ENCODE measurements at regions not wholly inside any gene's neighbourhood (a gene's known extent, or its start where the extent isn't known, plus 50 kb on each side); places are given as distances from the start of the nearest gene placed in this dataset.

- no peaks in the 10 kb centered on the region for H3K36me3 Mint-ChIP-seq
- Histone ChIP-seq H3K27me3 (ENCODE audit: control insufficient read depth in 2 of 2, insufficient read depth in 2 of 2, low read length in 2 of 2) (no peaks in the 10 kb centered on the region), H3K4me1 (ENCODE audit: control insufficient read depth in 1 of 2, insufficient read depth in 2 of 2, low read length in 2 of 2) (no peaks in the 10 kb centered on the region), H3K4me2 (replicated peaks; ENCODE audit: extremely low read depth, low read length, poor library complexity, severe bottlenecking) (no peak overlapping the region), H3K79me2 (ENCODE audit: insufficient read depth, low read length) (no peaks in the 10 kb centered on the region), H3K36me3 (replicated peaks in 1 of 2; ENCODE audit: control insufficient read depth in 1 of 2, insufficient read depth in 2 of 2, low read length in 2 of 2) (no peaks in the 10 kb centered on the region), H3K4me3 (replicated peaks in 1 of 3; ENCODE audit: low read depth in 2 of 3, low read length in 3 of 3) (no peak overlapping the region), H3K9ac (ENCODE audit: insufficient read depth, low read length, poor library complexity, severe bottlenecking) (no peak overlapping the region), H3K9me3 (replicated peaks in 1 of 2; ENCODE audit: control insufficient read depth in 1 of 2, insufficient read depth in 1 of 2, low read length in 2 of 2) (no peaks in the 10 kb centered on the region), H2AFZ (ENCODE audit: insufficient read depth, low read depth, low read length, poor library complexity, severe bottlenecking) (no peak overlapping the region), H3K27ac (ENCODE audit: low read depth in 1 of 2, low read length in 2 of 2) (no peak overlapping the region), H4K20me1 (ENCODE audit: insufficient read depth, low read length) (no peaks in the 10 kb centered on the region)
- no peak overlapping the region for H3K4me3 Mint-ChIP-seq
- intact Hi-C loops (cut with micrococcal nuclease): no loop called here
- DNase-seq: no peak
- H3K9me3 Mint-ChIP-seq: peaks cover 0 to 1% (median 0%) of the 10 kb centered on the region in 7 donors
- no peaks in the 10 kb centered on the region for H3K27me3 Mint-ChIP-seq (ENCODE audit: low read depth in 3 of 3)
- H3K4me1 Mint-ChIP-seq: no peaks in the 10 kb centered on the region
- no peak overlapping the region for H3K27ac Mint-ChIP-seq
- TF ChIP-seq, protein P1, sequence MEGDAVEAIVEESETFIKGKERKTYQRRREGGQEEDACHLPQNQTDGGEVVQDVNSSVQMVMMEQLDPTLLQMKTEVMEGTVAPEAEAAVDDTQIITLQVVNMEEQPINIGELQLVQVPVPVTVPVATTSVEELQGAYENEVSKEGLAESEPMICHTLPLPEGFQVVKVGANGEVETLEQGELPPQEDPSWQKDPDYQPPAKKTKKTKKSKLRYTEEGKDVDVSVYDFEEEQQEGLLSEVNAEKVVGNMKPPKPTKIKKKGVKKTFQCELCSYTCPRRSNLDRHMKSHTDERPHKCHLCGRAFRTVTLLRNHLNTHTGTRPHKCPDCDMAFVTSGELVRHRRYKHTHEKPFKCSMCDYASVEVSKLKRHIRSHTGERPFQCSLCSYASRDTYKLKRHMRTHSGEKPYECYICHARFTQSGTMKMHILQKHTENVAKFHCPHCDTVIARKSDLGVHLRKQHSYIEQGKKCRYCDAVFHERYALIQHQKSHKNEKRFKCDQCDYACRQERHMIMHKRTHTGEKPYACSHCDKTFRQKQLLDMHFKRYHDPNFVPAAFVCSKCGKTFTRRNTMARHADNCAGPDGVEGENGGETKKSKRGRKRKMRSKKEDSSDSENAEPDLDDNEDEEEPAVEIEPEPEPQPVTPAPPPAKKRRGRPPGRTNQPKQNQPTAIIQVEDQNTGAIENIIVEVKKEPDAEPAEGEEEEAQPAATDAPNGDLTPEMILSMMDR (IDR thresholded peaks at IDR 0.05): no peak
These were observed 253.8 kb downstream of the PCDH7 start for GRCh38 chr4:30973993-30974392.

DNA sequence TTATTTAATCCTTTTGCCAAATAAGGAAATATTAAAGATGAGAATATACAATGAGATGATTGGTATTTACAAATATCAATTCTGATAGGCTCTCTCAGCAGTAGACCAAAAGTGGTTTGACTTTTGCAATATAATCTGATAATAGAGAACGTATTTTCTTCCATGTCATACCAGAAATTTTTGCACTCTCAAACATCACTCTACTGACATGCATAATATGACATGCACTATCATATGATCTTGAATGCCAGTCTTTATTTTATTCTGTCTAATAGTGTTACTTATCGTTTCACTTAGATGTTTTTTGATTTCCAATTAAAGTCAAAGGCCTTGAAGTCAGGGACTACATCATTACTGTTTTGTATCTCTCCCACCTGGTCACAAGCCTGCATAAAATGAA lies 259.2 kb downstream of the PCDH7 start:
- no peaks in the 10 kb centered on the region for H3K4me1 ChIP-seq (ENCODE audit: control insufficient read depth in 1 of 2, insufficient read depth in 2 of 2, low read length in 2 of 2)
- no peaks in the 10 kb centered on the region for H3K79me2 ChIP-seq (ENCODE audit: insufficient read depth, low read length)
- no peaks in the 10 kb centered on the region for H3K9me3 ChIP-seq (replicated peaks in 1 of 2; ENCODE audit: control insufficient read depth in 1 of 2, insufficient read depth in 1 of 2, low read length in 2 of 2)
- H3K4me3 Mint-ChIP-seq: no peak overlapping the region
- no peak overlapping the region for H3K27ac Mint-ChIP-seq
- DNase-seq: no peak
- no peak overlapping the region for H3K4me3 ChIP-seq (replicated peaks in 1 of 3; ENCODE audit: low read depth in 2 of 3, low read length in 3 of 3)
- no peaks in the 10 kb centered on the region for H3K27me3 ChIP-seq (ENCODE audit: control insufficient read depth in 2 of 2, insufficient read depth in 2 of 2, low read length in 2 of 2)
- H3K9ac ChIP-seq (ENCODE audit: insufficient read depth, low read length, poor library complexity, severe bottlenecking): no peak overlapping the region
- no peaks in the 10 kb centered on the region for H3K36me3 ChIP-seq (replicated peaks in 1 of 2; ENCODE audit: control insufficient read depth in 1 of 2, insufficient read depth in 2 of 2, low read length in 2 of 2)
- H3K36me3 Mint-ChIP-seq: no peaks in the 10 kb centered on the region
- H3K9me3 Mint-ChIP-seq: peaks cover 0 to 2% (median 0%) of the 10 kb centered on the region in 7 donors
- no peaks in the 10 kb centered on the region for H3K4me1 Mint-ChIP-seq
- TF ChIP-seq, protein P1 (IDR thresholded peaks at IDR 0.05): no peak
- no peaks in the 10 kb centered on the region for H3K27me3 Mint-ChIP-seq (ENCODE audit: low read depth in 3 of 3)
- no CpG with 5 or more reads among the region's 2 CpGs for WGBS (ENCODE audit: insufficient coverage)
- no peak overlapping the region for H3K27ac ChIP-seq (ENCODE audit: low read depth in 1 of 2, low read length in 2 of 2)
- no peak overlapping the region for H3K4me2 ChIP-seq (replicated peaks; ENCODE audit: extremely low read depth, low read length, poor library complexity, severe bottlenecking)
- no peak overlapping the region for H2AFZ ChIP-seq (ENCODE audit: insufficient read depth, low read depth, low read length, poor library complexity, severe bottlenecking)
- no peaks in the 10 kb centered on the region for H4K20me1 ChIP-seq (ENCODE audit: insufficient read depth, low read length)
- intact Hi-C loops (cut with micrococcal nuclease): no loop called here
